ACC112 (cell line): ENCODE measurements at regions not wholly inside any gene's neighbourhood (a gene's known extent, or its start where the extent isn't known, plus 50 kb on each side); places are given as distances from the start of the nearest gene placed in this dataset.

ENCODE experiments used
- H2AFZ ChIP-seq: fragments of 200-600 bp; sonication (generic); one replicate; pipeline ENCODE4 v1.6.0; 2017; ENCODE audit warnings: antibody characterized with exemption, low read length; ENCODE audit not compliant: unreplicated experiment
- H3K27ac ChIP-seq: fragments of 200-600 bp; sonication (generic); 2 replicates; pipeline ENCODE4 v1.5.1; 2014; ENCODE audit warnings: low read depth, mild to moderate bottlenecking, antibody characterized with exemption, low read length, moderate library complexity
- H3K27me3 ChIP-seq: fragments of 200-600 bp; sonication (generic); 2 replicates; pipeline ENCODE4 v1.6.1; 2014; ENCODE audit warnings: mild to moderate bottlenecking, antibody characterized with exemption, low read length, moderate library complexity, mixed read lengths; ENCODE audit not compliant: insufficient read depth
- H3K36me3 ChIP-seq: fragments of 200-600 bp; sonication (generic); 2 replicates; pipeline ENCODE4 v1.6.1; 2016; ENCODE audit warnings: mild to moderate bottlenecking, antibody characterized with exemption, low read length, moderate library complexity, mixed read lengths; ENCODE audit not compliant: insufficient read depth
- H3K4me1 ChIP-seq: fragments of 200-600 bp; sonication (generic); one replicate; pipeline ENCODE4 v1.6.1; 2016; ENCODE audit warnings: low read length, mixed read lengths; ENCODE audit not compliant: insufficient read depth, unreplicated experiment, control insufficient read depth
- H3K4me3 ChIP-seq: fragments of 200-600 bp; sonication (generic); 2 replicates; pipeline ENCODE4 v1.5.1; 2014; ENCODE audit warnings: mild to moderate bottlenecking, low read depth, low read length
- H3K79me2 ChIP-seq: fragments of 200-600 bp; sonication (generic); one replicate; pipeline ENCODE4 v1.6.0; 2016; ENCODE audit warnings: low read length; ENCODE audit not compliant: control insufficient read depth, unreplicated experiment, insufficient read depth

GRCh38 chr21:36591326-36591970 is 107.5 kb upstream of the SIM2 start:
- H2AFZ ChIP-seq, result no peak overlapping the region
- no peak overlapping the region for H3K27ac ChIP-seq
- H3K79me2 ChIP-seq, result no peaks in the 10 kb centered on the region
- H3K4me1 ChIP-seq, result peaks cover 3% of the 10 kb centered on the region
- peaks cover 39% of the 10 kb centered on the region for H3K27me3 ChIP-seq
- no peak overlapping the region for H3K4me3 ChIP-seq
- no peaks in the 10 kb centered on the region for H3K36me3 ChIP-seq

- no peak overlapping the region for H3K4me3 ChIP-seq
- no peaks in the 10 kb centered on the region for H3K79me2 ChIP-seq
- H3K36me3 ChIP-seq, result no peaks in the 10 kb centered on the region
- peaks cover 77% of the 10 kb centered on the region for H3K27me3 ChIP-seq
- no peak overlapping the region for H2AFZ ChIP-seq
- H3K4me1 ChIP-seq, result no peaks in the 10 kb centered on the region
- no peak overlapping the region for H3K27ac ChIP-seq
Measured at GRCh38 chr21:36596174-36596573, 102.7 kb upstream of the SIM2 start.

- Histone ChIP-seq H3K4me1 (no peaks in the 10 kb centered on the region), H3K27ac (no peak overlapping the region), H3K36me3 (no peaks in the 10 kb centered on the region), H3K27me3 (peaks cover 80% of the 10 kb centered on the region), H2AFZ (no peak overlapping the region), H3K79me2 (no peaks in the 10 kb centered on the region), H3K4me3 (no peak overlapping the region)
Measured at GRCh38 chr21:36601362-36601761, 97.6 kb upstream of the SIM2 start.

GRCh38 chr21:36602735-36603134 is 96.2 kb upstream of the SIM2 start:
- Histone ChIP-seq H3K27me3 (peaks cover 82% of the 10 kb centered on the region), H3K79me2 (no peaks in the 10 kb centered on the region), H3K27ac (no peak overlapping the region), H2AFZ (no peak overlapping the region), H3K4me1 (no peaks in the 10 kb centered on the region), H3K36me3 (no peaks in the 10 kb centered on the region), H3K4me3 (no peak overlapping the region)

- Histone ChIP-seq H2AFZ (no peak overlapping the region), H3K27me3 (peaks cover 87% of the 10 kb centered on the region), H3K79me2 (no peaks in the 10 kb centered on the region), H3K4me1 (no peaks in the 10 kb centered on the region), H3K4me3 (no peak overlapping the region), H3K27ac (no peak overlapping the region), H3K36me3 (no peaks in the 10 kb centered on the region)
Measured at GRCh38 chr21:36603221-36603620, 95.7 kb upstream of the SIM2 start.

GRCh38 chr21:36605426-36605825 is 93.5 kb upstream of the SIM2 start:
- no peak overlapping the region for H3K4me3 ChIP-seq
- no peak overlapping the region for H3K27ac ChIP-seq
- H2AFZ ChIP-seq, result no peak overlapping the region
- H3K4me1 ChIP-seq, result no peaks in the 10 kb centered on the region
- H3K36me3 ChIP-seq, result no peaks in the 10 kb centered on the region
- H3K27me3 ChIP-seq, result peaks cover 81% of the 10 kb centered on the region
- no peaks in the 10 kb centered on the region for H3K79me2 ChIP-seq

GRCh38 chr21:36606287-36606982 is 92.5 kb upstream of the SIM2 start:
- Histone ChIP-seq H3K27me3 (peaks cover 80% of the 10 kb centered on the region), H3K4me3 (no peak overlapping the region), H3K27ac (no peak overlapping the region), H3K4me1 (no peaks in the 10 kb centered on the region), H3K79me2 (no peaks in the 10 kb centered on the region), H2AFZ (no peak overlapping the region), H3K36me3 (no peaks in the 10 kb centered on the region)

- H3K4me1 ChIP-seq, result no peaks in the 10 kb centered on the region
- H3K36me3 ChIP-seq, result no peaks in the 10 kb centered on the region
- no peaks in the 10 kb centered on the region for H3K79me2 ChIP-seq
- no peak overlapping the region for H3K4me3 ChIP-seq
- no peak overlapping the region for H2AFZ ChIP-seq
- no peak overlapping the region for H3K27ac ChIP-seq
- peaks cover 80% of the 10 kb centered on the region for H3K27me3 ChIP-seq
Measured at GRCh38 chr21:36606983-36607325, 92.0 kb upstream of the SIM2 start.

- H3K27ac ChIP-seq, result no peak overlapping the region
- no peak overlapping the region for H3K4me3 ChIP-seq
- no peaks in the 10 kb centered on the region for H3K4me1 ChIP-seq
- no peaks in the 10 kb centered on the region for H3K79me2 ChIP-seq
- H2AFZ ChIP-seq, result no peak overlapping the region
- H3K27me3 ChIP-seq, result peaks cover 83% of the 10 kb centered on the region
- H3K36me3 ChIP-seq, result no peaks in the 10 kb centered on the region
Measured at GRCh38 chr21:36608041-36608896, 90.6 kb upstream of the SIM2 start.

GRCh38 chr21:36608897-36609225 is 90.1 kb upstream of the SIM2 start:
- no peak overlapping the region for H3K4me3 ChIP-seq
- no peaks in the 10 kb centered on the region for H3K4me1 ChIP-seq
- H3K27ac ChIP-seq, result no peak overlapping the region
- no peaks in the 10 kb centered on the region for H3K79me2 ChIP-seq
- peaks cover 87% of the 10 kb centered on the region for H3K27me3 ChIP-seq
- H3K36me3 ChIP-seq, result no peaks in the 10 kb centered on the region
- no peak overlapping the region for H2AFZ ChIP-seq

GRCh38 chr21:36609654-36610053 is 89.3 kb upstream of the SIM2 start:
- H3K27ac ChIP-seq, result no peak overlapping the region
- H3K27me3 ChIP-seq, result peaks cover 90% of the 10 kb centered on the region
- no peaks in the 10 kb centered on the region for H3K4me1 ChIP-seq
- no peak overlapping the region for H3K4me3 ChIP-seq
- H3K79me2 ChIP-seq, result no peaks in the 10 kb centered on the region
- no peak overlapping the region for H2AFZ ChIP-seq
- no peaks in the 10 kb centered on the region for H3K36me3 ChIP-seq
